ENCODE measurements at regions not wholly inside any gene's neighbourhood (a gene's known extent, or its start where the extent isn't known, plus 50 kb on each side); places are given as distances from the start of the nearest gene placed in this dataset.

DNA sequence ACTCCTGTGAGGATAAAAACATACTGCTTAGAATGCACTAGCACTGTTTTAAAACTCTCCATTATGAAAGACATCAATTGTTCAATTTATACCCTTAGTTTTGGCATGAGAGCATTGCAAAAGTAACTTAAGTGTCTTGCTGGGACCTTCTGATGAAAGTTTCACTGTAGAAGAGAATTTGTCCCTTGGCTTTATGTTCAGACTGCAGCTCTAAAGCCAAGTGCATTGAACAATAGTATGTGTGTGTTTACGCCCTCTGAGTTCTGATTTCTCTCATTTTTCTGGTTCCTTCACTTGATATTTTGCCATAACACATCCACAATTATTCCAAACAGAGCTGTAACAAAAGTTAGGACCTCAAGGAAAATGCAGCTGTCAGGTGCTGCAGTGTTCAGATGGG is 474.6 kb downstream of the DISC1 start:
- TF ChIP-seq, protein P1, sequence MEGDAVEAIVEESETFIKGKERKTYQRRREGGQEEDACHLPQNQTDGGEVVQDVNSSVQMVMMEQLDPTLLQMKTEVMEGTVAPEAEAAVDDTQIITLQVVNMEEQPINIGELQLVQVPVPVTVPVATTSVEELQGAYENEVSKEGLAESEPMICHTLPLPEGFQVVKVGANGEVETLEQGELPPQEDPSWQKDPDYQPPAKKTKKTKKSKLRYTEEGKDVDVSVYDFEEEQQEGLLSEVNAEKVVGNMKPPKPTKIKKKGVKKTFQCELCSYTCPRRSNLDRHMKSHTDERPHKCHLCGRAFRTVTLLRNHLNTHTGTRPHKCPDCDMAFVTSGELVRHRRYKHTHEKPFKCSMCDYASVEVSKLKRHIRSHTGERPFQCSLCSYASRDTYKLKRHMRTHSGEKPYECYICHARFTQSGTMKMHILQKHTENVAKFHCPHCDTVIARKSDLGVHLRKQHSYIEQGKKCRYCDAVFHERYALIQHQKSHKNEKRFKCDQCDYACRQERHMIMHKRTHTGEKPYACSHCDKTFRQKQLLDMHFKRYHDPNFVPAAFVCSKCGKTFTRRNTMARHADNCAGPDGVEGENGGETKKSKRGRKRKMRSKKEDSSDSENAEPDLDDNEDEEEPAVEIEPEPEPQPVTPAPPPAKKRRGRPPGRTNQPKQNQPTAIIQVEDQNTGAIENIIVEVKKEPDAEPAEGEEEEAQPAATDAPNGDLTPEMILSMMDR (IDR thresholded peaks at IDR 0.05): no peak

DNA sequence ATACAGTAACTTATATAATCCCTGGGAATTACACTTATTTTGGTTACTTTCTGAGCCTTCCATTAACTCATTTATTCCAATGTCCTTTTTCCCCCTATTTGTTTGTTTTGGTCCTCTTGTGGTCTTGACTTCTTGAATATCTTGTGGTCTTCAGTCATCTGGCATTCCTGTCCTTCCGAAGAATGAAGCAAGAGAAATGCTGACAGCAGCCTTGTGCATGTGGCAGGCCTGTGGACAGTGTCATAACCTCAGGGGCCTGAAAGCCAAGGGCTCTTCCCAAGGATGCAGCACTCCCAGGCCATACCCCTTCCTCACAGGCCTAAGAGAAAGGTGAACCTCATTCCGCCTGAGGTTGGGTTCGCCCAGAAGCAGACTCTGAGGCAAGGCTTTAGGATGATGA is 470.2 kb downstream of the DISC1 start:
- TF ChIP-seq, protein P1 (IDR thresholded peaks at IDR 0.05): no peak

Data from LNCAP (cell line).